GM21723 (cell line): ENCODE measurements at regions not wholly inside any gene's neighbourhood (a gene's known extent, or its start where the extent isn't known, plus 50 kb on each side); places are given as distances from the start of the nearest gene placed in this dataset.
"Not testable (repeated sequence)": the region's sequence is repeated elsewhere in the genome, so short reads cannot be mapped to it uniquely, and the experiment has no call there.

Experiments used
- ATAC-seq: cut with Tn5 transposase; IDR thresholded peaks from one replicate; pipeline ENCODE4 v1.9.1; 2021; ENCODE audit warnings: mild to moderate bottlenecking, moderate library complexity; ENCODE audit not compliant: unreplicated experiment

DNA sequence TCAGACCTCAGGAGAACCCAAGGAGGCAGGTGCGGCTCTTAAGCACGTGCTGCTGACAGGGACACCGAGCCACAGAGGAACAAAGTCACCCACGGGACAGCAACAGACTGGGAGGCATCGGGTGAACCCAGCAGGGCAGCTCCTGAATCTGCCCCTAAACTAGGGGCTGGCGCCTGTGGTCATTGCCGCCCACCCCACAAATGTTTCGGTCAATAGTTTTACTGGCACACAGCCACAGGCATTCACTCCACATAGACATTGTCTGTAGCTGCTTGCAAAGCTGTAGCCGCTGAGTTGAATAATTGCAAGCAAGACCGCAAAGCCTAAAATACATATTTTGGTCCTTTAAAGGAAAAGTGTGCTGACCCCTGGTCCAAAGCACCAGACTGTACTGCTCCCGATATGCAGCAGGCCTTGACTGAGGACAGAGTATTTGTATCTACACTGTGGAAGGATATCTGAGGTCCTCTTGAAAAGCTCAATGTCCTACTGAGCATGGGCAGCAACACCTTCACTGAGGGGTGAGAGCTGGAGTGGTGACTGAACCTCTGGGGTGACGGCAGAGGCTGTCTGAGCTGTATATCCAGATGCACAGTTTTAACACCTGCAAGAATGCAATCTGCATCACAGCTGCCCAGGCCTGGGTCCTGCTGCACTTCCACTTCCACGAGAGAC is 310.3 kb downstream of the THBS2 start:
- no peak for ATAC-seq

DNA sequence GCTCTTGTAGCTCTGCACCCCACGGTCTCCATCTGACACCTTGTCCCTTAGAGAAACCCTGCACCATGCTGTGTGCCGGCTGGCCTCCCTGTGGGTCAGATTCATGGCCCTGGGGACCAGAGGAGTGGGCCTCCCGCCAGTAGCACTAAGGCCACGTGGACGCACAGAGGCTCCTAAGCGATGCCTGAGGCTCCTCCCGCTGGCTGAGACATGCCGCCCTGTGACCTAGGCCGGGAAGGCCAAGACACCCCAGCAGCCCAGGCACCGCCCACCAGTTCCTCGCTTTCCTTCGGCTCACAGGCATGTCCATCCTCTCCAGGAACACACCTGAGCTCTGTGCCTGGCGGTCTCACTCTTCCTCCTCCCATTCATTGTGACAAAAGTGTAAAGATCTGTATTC is 311.0 kb downstream of the THBS2 start:
- ATAC-seq: no peak

- ATAC-seq: no peak
Observed at GRCh38 chr6:168941036-168941435, 312.6 kb downstream of the THBS2 start.

DNA sequence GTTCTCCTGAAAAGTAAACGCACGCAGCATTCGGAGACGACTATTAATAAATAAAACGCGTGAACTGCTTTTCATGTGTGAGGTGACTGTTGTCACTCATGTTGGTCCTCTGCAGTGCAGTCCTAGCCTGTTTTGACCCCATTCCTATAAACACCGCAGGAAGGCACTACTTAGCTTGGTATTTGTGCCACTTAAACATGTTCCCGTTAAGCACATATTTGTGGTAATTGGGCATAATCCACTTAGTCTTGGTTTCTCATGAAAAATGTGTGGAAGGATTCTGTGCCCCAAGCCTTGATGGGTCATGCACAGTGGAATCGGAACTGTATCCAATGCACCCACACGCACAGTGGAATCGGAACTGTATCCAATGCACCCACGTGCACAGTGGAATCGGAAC is 313.9 kb downstream of the THBS2 start:
- ATAC-seq: no peak

DNA sequence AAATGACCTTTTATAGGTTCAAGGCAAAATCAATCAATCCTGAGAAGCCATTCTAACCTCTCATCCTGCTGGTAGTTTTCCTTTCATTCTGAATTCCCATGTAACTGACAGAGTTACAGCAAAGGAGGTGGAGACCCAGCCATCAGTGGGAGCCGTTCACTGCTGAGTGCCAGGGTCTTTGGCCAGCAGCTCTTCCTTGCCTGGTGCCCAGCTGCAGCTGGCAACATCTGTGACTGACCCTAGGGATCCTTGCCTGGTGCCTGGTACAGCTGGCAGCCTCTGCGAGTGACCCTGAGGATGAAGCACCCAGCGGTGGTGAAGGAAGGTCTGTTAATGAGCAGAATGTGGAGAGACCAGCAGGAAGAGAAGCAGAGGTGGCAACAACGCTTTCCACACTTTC is 314.6 kb downstream of the THBS2 start:
- no peak for ATAC-seq

DNA sequence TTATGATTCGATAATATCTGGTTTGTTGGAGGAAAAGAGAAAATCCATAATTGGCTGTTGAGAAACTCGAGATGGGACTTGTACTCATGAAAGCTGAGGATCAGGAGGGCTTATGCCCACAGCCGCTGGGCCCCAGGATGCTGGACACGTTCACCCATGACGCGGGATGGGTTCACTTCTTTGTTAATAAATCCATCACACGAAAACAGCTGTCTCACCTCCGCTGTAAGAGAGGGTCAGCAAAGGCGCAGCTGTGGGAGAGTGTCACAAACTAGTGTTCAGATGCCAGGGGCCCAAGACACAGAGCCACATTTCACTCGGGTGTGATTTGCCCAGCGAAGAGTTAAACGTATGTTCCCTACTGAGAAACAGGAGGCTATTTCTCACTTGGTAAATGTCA is 315.1 kb downstream of the THBS2 start:
- no peak for ATAC-seq

DNA sequence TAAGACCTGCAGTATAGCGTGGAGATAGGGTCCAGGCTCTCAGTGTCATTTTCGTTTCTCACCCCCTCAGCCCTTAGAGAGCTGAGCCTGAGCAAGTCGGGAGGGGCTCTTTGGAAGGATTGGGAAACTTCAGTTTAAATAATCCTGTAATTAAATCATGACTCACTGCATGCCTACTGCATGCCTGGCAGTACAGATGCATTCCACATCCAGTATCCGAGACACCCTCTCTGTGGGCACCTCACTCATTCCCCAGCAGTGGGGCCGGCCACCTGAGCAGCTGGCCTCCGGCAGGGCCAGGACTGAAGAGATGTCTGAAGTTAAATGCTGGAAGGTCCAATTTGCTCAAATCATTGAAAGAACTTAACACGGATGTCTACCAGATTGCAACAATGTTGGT is 316.6 kb downstream of the THBS2 start:
- no peak for ATAC-seq

DNA sequence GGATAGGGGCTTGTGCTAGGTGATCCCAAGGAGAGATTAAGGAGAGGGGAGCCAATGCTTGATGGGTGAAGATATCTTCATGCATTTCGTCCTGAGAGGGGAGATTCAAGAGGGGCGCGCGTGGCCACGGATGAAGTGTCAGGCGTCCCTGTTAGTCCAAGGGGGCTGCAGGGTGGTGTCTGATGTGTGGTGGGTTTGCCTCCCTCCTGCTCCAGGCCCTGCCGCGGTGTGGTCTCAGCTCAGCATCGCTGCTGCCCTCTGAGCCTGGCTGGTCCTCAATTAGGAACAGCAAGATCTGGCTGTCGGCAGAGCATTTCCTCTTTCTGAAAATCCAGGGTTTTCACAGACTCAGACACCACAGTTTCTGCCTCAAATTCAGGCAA is 318.0 kb downstream of the THBS2 start:
- ATAC-seq: no peak

- no peak for ATAC-seq
Observed at GRCh38 chr6:168934660-168935627, 318.7 kb downstream of the THBS2 start.

DNA sequence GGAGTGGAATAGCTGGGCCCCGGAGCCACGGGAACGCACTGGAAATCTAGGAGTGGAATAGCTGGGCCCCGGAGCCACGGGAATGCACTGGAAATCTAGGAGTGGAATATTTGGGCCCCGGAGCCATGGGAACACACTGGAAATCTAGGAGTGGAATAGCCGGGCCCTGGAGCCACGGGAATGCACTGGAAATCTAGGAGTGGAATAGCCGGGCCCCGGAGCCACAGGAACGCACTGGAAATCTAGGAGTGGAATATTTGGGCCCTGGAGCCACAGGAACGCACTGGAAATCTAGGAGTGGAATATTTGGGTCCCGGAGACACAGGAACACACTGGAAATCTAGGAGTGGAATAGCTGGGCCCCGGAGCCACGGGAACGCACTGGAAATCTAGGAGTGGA is 321.5 kb downstream of the THBS2 start:
- ATAC-seq: not testable (repeated sequence)

- not testable (repeated sequence) for ATAC-seq
Observed at GRCh38 chr6:168931072-168931471, 322.6 kb downstream of the THBS2 start.

- no peak for ATAC-seq
Observed at GRCh38 chr6:168929871-168930450, 323.7 kb downstream of the THBS2 start.

- no peak for ATAC-seq
Observed at GRCh38 chr6:168928012-168928411, 325.6 kb downstream of the THBS2 start.

- no peak for ATAC-seq
Observed at GRCh38 chr6:168927026-168927425, 326.6 kb downstream of the THBS2 start.

GRCh38 chr6:168926306-168926705 is 327.3 kb downstream of the THBS2 start:
- no peak for ATAC-seq

GRCh38 chr6:168925671-168926070 is 328.0 kb downstream of the THBS2 start:
- no peak for ATAC-seq

DNA sequence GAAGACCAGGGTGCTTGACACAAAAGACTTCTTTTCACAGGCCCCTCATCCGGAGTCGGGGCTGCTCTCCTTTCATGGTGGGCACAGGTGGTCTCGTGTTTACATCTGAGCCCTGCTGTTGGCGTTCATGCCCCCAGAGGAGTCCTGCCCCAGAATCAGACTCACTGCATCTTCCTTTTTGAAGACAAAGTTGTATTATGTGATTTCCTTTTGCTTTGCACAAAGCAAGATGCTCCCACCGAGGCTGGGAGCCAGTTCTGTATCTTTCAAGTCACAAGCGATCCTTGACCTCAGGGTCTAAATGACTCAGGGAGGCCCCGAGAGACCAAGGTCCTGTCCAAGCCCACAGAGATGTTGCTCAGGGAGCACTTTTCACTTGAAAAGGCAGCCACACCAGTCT is 330.5 kb downstream of the THBS2 start:
- no peak for ATAC-seq

GRCh38 chr6:168922436-168922835 is 331.2 kb downstream of the THBS2 start:
- no peak for ATAC-seq

DNA sequence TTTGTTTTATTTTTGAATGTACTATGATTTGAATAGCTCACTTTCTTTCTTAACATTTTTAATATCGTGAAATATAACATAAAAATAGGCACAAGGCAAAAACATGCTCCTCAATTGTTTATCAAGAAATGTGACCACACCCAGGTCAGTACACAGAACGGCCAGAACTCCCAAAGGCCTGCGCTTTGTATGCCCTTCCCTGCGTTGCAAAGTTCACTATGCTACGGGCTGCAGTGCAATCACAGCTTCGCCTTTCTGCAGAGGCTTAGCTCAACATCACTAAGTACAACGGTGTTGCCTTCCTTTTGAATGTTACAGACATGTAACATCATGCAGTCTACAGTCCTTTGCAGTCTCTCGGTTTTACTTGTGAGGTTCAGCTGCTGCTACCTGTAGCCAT is 333.4 kb downstream of the THBS2 start:
- no peak for ATAC-seq

GRCh38 chr6:168919470-168920179 is 334.0 kb downstream of the THBS2 start:
- no peak for ATAC-seq

GRCh38 chr6:168916576-168917211 is 337.0 kb downstream of the THBS2 start:
- ATAC-seq: no peak
